Retinal pigment epithelial cell (primary cell): ENCODE measurements at regions not wholly inside any gene's neighbourhood (a gene's known extent, or its start where the extent isn't known, plus 50 kb on each side); places are given as distances from the start of the nearest gene placed in this dataset.

Experiments used
- DNase-seq: peaks from one replicate; pipeline ENCODE4 v3.0.0-alpha.2; 2010; ENCODE audit warnings: low read depth
- H3K4me3 ChIP-seq: 2 replicates; pipeline ENCODE4 v1.5.1; 2011; ENCODE audit warnings: mild to moderate bottlenecking, low read length, control low read depth, moderate library complexity
- CTCF ChIP-seq: conservative IDR thresholded peaks from 2 replicates; pipeline ENCODE4 v1.5.1; 2011; ENCODE audit warnings: low read depth, low read length, control low read depth, inconsistent platforms

GRCh38 chr15:81526029-81526428 lies 152.0 kb upstream of the TMC3 start:
- no peak for DNase-seq
- H3K4me3 ChIP-seq, result no peak overlapping the region
- TF ChIP-seq CTCF, result no peak

- no peak overlapping the region for H3K4me3 ChIP-seq
- TF ChIP-seq CTCF, result no peak
- no peak for DNase-seq
Observed at GRCh38 chr15:81524496-81524895, 150.5 kb upstream of the TMC3 start.

- no peak for TF ChIP-seq CTCF
- no peak for DNase-seq
- no peak overlapping the region for H3K4me3 ChIP-seq
Observed at GRCh38 chr15:81523867-81524266, 149.9 kb upstream of the TMC3 start.

- no peak for TF ChIP-seq CTCF
- H3K4me3 ChIP-seq, result no peak overlapping the region
- no peak for DNase-seq
Observed at GRCh38 chr15:81520480-81520879, 146.5 kb upstream of the TMC3 start.

GRCh38 chr15:81516461-81516860 lies 142.4 kb upstream of the TMC3 start:
- H3K4me3 ChIP-seq, result no peak overlapping the region
- no peak for DNase-seq
- no peak for TF ChIP-seq CTCF

- TF ChIP-seq CTCF, result no peak
- no peak overlapping the region for H3K4me3 ChIP-seq
- DNase-seq, result no peak
Observed at GRCh38 chr15:81516012-81516411, 142.0 kb upstream of the TMC3 start.

GRCh38 chr15:81514725-81515124 lies 140.7 kb upstream of the TMC3 start:
- H3K4me3 ChIP-seq, result no peak overlapping the region
- TF ChIP-seq CTCF, result no peak
- DNase-seq, result no peak
